ENCODE measurements at regions not wholly inside any gene's neighbourhood (a gene's known extent, or its start where the extent isn't known, plus 50 kb on each side); places are given as distances from the start of the nearest gene placed in this dataset.

- TF ChIP-seq CTCF (IDR thresholded peaks at IDR 0.05; ENCODE audit: low read depth, low read length, poor library complexity, severe bottlenecking) (no peak), EZH2phosphoT487 (IDR thresholded peaks at IDR 0.05; ENCODE audit: borderline replicate concordance, low read length) (no peak)
Measured at GRCh38 chr13:111414341-111414740, 93.9 kb downstream of the TEX29 start.

Data from DOHH2 (cell line).